CD1c-positive myeloid dendritic cell (primary cell): ENCODE measurements at regions not wholly inside any gene's neighbourhood (a gene's known extent, or its start where the extent isn't known, plus 50 kb on each side); places are given as distances from the start of the nearest gene placed in this dataset.
"Not testable (repeated sequence)": the region's sequence is repeated elsewhere in the genome, so short reads cannot be mapped to it uniquely, and the experiment has no call there.

Source experiments
- DNase-seq: peaks from one replicate; pipeline ENCODE4 v3.0.0-alpha.2; 2016; ENCODE audit errors: extremely low spot score

GRCh38 chr5:124514956-124515355 is 231.5 kb downstream of the ZNF608 start:
- DNase-seq, result no peak

- DNase-seq, result no peak
These were observed 233.3 kb downstream of the ZNF608 start for GRCh38 chr5:124512952-124513632.

- DNase-seq, result no peak
These were observed 234.2 kb downstream of the ZNF608 start for GRCh38 chr5:124512236-124512635.

GRCh38 chr5:124511791-124512190 is 234.6 kb downstream of the ZNF608 start:
- DNase-seq, result no peak

- no peak for DNase-seq
These were observed 238.8 kb downstream of the ZNF608 start for GRCh38 chr5:124507688-124508087.

- no peak for DNase-seq
These were observed 242.1 kb downstream of the ZNF608 start for GRCh38 chr5:124504081-124504916.

DNA sequence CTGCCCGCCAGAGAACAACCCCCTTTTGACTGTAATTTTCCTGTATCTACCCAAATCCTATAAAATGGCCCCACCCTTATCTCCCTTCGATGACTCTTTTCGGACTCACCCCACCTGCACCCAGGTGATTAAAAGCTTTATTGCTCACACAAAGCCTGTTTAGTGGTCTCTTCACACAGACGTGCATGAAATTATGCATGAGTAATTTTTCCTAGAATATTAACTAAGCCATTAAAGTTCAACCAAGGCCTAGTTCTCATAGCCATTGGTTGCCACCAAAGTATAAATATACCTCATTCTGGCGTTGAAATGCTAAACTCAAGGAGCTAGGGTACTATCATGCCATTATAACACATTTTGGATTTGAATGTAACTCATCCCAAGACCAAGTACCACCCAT is 243.9 kb downstream of the ZNF608 start:
- DNase-seq, result no peak

GRCh38 chr5:124499818-124500217 is 246.6 kb downstream of the ZNF608 start:
- not testable (repeated sequence) for DNase-seq

DNA sequence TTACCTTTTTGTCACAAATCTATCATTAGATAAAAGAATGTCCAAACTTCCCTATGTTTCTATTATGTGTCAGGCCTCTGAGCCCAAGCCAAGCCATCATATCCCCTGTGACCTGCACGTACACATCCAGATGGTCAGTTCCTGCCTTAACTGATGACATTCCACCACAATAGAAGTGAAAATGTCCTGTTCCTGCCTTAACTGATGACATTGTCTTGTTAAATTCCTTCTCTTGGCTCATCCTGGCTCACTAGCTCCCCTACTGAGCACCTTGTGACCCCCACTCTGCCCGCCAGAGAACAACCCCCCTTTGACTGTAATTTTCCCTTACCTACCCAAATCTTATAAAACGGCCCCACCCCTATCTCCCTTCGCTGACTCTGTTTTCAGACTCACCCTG is 249.5 kb downstream of the ZNF608 start:
- not testable (repeated sequence) for DNase-seq

DNA sequence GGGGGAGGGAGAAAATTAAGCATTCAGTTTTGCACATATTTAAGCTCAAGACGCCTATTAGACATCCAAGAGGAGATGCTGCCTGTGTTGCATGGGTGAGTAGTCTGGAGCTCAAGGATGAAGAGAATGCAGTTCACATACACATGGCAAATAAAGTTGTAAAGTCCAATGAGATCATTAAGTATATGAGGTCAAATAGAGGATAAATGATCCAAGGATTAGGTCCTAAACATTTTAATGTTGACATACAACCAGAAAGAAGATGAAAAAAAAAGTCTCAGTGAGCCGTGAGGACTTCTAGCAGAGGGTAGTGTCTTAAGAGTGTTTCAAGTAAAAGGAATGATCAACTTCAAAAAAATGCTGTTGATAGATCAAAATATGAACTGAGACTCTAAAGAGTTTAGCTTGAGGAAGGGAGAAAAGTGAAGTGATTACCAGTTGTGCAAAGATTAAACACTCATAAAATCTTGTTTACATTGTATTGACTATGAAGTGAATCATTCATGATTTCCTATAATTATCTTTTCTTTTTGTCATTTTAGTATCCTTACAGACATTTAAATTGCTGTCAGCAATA is 251.8 kb downstream of the ZNF608 start:
- no peak for DNase-seq

DNA sequence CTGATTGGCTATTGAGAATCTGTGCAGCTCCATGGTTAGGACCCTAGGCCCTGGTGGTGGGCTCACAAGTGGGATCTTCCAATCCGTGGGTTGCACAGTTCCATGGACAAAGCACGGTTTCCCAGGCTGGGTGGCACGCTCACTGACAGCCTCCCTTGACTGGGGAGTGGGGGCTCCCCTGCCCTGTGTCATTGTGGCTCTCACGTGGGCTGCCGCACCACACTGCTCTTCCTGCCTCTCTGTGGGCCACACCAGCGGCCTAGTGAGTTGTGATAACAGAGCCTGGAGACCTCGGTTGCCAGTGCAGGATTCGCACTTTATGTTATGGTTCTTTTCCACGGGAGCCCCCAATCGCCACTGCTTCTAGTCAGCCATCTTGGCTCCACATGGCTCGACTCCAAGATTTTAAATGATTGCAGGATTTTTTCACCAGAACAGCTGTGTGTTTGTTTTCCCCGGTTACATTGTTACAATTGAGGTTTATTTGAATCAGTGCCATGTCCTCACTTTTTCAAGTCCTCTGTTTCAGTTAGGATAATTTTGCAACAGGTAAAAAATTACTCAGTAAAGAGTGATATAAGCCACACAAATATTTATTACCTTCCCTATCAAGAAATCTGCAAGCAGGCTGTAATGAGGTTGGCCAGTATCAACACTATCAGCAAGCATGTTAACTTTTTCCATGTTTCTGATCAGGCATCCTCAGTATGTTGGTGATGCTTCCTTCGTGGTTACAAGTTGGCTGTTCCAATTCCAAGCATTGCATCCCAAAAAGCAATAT is 253.8 kb downstream of the ZNF608 start:
- DNase-seq, result no peak

GRCh38 chr5:124490315-124490714 is 256.1 kb downstream of the ZNF608 start:
- not testable (repeated sequence) for DNase-seq

DNA sequence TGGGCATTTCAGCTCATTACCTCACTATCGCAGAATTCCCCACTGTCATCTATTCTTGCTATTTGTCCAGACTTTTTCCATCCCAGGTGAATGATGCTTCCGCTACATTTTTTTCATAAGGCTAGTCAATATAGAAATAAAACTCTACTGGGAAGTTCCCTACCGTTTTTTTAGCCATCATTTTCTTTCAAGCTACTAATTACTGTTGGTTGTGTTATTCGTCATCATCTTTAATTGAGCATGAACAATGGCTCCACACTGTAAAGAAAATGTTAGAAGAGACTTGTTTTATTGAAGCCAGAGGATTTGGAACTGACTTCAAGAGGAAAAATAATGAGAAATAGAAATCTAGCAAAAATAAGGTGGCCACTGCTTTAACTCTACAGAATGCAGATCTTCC is 265.0 kb downstream of the ZNF608 start:
- no peak for DNase-seq

DNA sequence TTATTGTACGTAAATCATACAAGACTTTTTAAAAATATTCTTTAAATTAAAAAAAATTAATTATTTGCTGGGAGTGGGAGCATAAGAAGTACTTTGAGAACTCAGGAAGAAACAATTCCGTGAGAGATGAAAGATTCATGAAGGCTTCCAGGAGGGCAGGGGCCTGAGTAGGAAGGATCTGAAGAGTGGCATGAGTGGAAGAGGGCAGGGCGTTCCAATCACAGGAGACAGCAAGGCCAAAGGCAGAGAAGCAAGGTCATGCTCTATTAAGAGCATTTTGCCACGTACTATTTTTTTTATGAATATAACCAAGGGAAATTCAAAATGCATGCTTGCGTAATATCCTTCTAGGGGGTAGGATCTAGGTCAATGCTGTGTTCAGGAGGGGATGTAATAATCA is 265.5 kb downstream of the ZNF608 start:
- no peak for DNase-seq

GRCh38 chr5:124480022-124480421 is 266.4 kb downstream of the ZNF608 start:
- no peak for DNase-seq

DNA sequence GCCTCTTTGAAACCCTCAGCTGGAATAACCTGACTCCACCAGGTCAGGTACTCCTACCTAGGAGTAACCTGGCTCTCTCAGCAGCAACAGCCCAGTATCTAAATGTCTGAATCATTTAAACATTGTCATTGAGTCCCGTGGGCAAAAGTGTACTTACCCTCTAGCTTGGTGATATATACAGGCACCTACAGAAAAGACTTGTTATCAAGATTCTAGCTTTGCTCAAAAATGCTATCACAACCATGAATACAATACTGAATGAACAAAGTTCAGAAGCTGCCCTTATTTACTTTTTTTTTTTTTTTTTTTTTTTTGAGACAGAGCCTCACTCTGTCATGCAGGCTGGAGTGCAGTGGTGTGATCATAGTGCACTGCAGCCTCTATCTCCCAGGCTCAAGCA is 268.2 kb downstream of the ZNF608 start:
- DNase-seq, result no peak

GRCh38 chr5:124477577-124477976 is 268.9 kb downstream of the ZNF608 start:
- DNase-seq, result no peak

GRCh38 chr5:124477062-124477461 is 269.4 kb downstream of the ZNF608 start:
- no peak for DNase-seq

DNA sequence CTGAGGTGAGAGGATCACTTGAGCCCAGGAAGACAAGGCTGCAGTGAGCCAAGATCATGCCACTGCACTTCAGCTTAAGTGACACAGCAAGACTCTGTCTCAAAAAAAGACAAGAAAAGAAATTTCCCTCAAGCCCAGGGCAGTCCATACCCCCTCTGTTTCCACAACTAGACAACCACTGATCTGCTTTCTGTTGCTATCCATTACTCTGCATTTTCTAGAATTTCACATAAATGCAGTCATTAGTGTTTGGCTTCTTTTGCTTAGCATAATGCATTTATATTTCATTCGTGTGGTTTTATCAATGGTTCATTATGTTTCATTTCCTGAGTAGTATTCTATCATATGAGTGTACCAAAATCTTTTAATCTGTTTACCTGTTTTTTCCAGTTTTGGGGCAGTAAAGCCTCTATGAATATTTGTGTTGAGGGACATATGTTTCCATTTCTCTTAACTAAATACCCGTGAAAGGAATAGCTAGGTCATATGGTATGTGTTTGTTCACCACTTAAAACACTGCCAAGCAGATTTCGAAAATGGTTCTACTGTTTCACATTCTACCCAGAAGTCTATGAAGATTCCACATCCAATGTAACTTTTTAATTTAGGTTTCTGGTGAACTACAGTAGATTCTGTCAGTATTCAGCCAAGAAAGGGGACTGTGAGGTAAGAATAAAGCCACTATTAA is 271.8 kb downstream of the ZNF608 start:
- no peak for DNase-seq

DNA sequence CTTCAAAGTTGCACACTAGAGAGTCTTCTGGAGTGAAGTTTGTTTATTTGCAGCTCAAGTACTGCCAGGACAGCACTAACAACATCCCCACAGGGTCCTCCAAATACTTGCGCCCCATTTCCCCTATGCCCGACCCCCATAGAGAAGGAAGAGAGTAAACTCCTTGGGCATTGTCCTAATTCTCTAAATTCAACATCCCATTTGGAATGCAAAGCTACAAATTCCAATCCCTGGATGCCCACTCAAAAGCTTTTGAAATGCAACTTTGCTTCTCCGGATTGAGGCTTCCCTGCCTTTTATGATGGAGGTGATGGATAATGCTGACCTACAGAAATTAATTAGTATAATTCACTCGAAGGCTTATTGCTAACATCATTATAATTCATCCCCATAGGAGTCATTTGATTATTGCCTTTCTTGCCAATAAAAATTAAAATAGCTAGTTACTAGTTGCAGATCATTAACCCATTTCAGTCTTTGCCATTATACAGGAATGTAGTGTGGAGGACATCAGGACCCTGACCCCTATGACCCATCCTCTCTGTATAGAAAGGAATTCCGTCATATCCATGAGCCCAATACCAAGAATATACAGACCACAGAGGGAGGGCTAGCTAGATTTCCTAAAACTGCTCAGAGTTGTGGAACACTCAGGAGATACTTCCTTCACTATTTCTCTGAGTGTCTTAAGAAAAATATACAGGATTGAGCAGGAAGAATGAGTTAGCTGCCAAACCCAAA is 277.6 kb downstream of the ZNF608 start:
- no peak for DNase-seq

GRCh38 chr5:124467745-124468144 is 278.7 kb downstream of the ZNF608 start:
- no peak for DNase-seq
